H9 (cell line): ENCODE measurements at regions not wholly inside any gene's neighbourhood (a gene's known extent, or its start where the extent isn't known, plus 50 kb on each side); places are given as distances from the start of the nearest gene placed in this dataset.

Experiments used
- DNase-seq: peaks from one replicate; pipeline ENCODE4 v3.0.0-alpha.2; 2017
- H2AFZ ChIP-seq: one replicate; pipeline ENCODE4 v1.6.1; 2013; ENCODE audit warnings: mild to moderate bottlenecking, low read length, control low read depth, moderate library complexity
- H2AK5ac ChIP-seq: 2 replicates; pipeline ENCODE4 v1.6.1; 2013; ENCODE audit warnings: low read length, control low read depth, mixed read lengths; ENCODE audit not compliant: insufficient read length
- H2BK120ac ChIP-seq: one replicate; pipeline ENCODE4 v1.6.1; 2013; ENCODE audit warnings: low read depth, mild to moderate bottlenecking, low read length, control low read depth, inconsistent platforms; ENCODE audit not compliant: poor library complexity, severe bottlenecking
- H2BK12ac ChIP-seq: 2 replicates; pipeline ENCODE4 v1.6.1; 2013; ENCODE audit warnings: low read length, control low read depth, mixed read lengths, low read depth; ENCODE audit not compliant: insufficient read length
- H2BK15ac ChIP-seq: 2 replicates; pipeline ENCODE4 v1.6.1; 2013; ENCODE audit warnings: low read depth, low read length, control low read depth
- H2BK20ac ChIP-seq: one replicate; pipeline ENCODE4 v1.6.1; 2013; ENCODE audit warnings: low read depth, mild to moderate bottlenecking, low read length, control low read depth, inconsistent platforms; ENCODE audit not compliant: poor library complexity, severe bottlenecking
- H2BK5ac ChIP-seq: 2 replicates; pipeline ENCODE4 v1.6.1; 2013; ENCODE audit warnings: low read length, control low read depth, mixed read lengths; ENCODE audit not compliant: insufficient read length
- H3K14ac ChIP-seq: 2 replicates; pipeline ENCODE4 v1.6.1; 2013; ENCODE audit warnings: low read length, control low read depth; ENCODE audit not compliant: insufficient read depth
- H3K18ac ChIP-seq: 2 replicates; pipeline ENCODE4 v1.6.1; 2013; ENCODE audit warnings: low read depth, mild to moderate bottlenecking, mixed read lengths, low read length, control low read depth; ENCODE audit not compliant: insufficient read length
- H3K23ac ChIP-seq: 2 replicates; pipeline ENCODE4 v1.6.1; 2013; ENCODE audit warnings: low read length, control low read depth, mixed read lengths, low read depth; ENCODE audit not compliant: insufficient read length
- H3K23me2 ChIP-seq: 2 replicates; pipeline ENCODE4 v1.6.1; 2013; ENCODE audit warnings: low read depth, mild to moderate bottlenecking, mixed read lengths, low read length, control low read depth; ENCODE audit not compliant: insufficient read length, poor library complexity, severe bottlenecking
- H3K27ac ChIP-seq: 2 replicates; pipeline ENCODE4 v1.5.1; 2013; ENCODE audit warnings: low read length, control low read depth, mixed read lengths, low read depth; ENCODE audit not compliant: insufficient read length
- H3K27me3 ChIP-seq: 2 replicates; pipeline ENCODE4 v1.6.1; 2013; ENCODE audit warnings: low read length, control low read depth, inconsistent platforms; ENCODE audit not compliant: insufficient read depth
- H3K4ac ChIP-seq: 2 replicates; pipeline ENCODE4 v1.6.1; 2013; ENCODE audit warnings: low read depth, mild to moderate bottlenecking, control low read depth, inconsistent platforms, low read length, moderate library complexity
- H3K4me1 ChIP-seq: 2 replicates; pipeline ENCODE4 v1.6.1; 2013; ENCODE audit warnings: low read length, control low read depth, inconsistent platforms; ENCODE audit not compliant: insufficient read depth
- H3K4me2 ChIP-seq: 2 replicates; pipeline ENCODE4 v1.6.1; 2013; ENCODE audit warnings: low read length, control low read depth, mixed read lengths; ENCODE audit not compliant: insufficient read length, insufficient read depth
- H3K56ac ChIP-seq: 2 replicates; pipeline ENCODE4 v1.6.1; 2013; ENCODE audit warnings: low read depth, mild to moderate bottlenecking, mixed read lengths, low read length, control low read depth; ENCODE audit not compliant: insufficient read length
- H3K79me1 ChIP-seq: 2 replicates; pipeline ENCODE4 v1.6.1; 2013; ENCODE audit warnings: low read depth, mild to moderate bottlenecking, moderate library complexity, low read length, control low read depth, inconsistent platforms; ENCODE audit not compliant: insufficient read depth, poor library complexity, severe bottlenecking
- H3K79me2 ChIP-seq: 2 replicates; pipeline ENCODE4 v1.6.1; 2013; ENCODE audit warnings: low read length, control low read depth, inconsistent platforms; ENCODE audit not compliant: insufficient read depth
- H3K9ac ChIP-seq: 2 replicates; pipeline ENCODE4 v1.6.1; 2013; ENCODE audit warnings: low read length, control low read depth, mixed read lengths; ENCODE audit not compliant: insufficient read length; ENCODE audit errors: extremely low read depth
- H3K9me3 ChIP-seq: one replicate; pipeline ENCODE4 v1.6.1; 2013; ENCODE audit warnings: low read depth, low read length, inconsistent platforms; ENCODE audit not compliant: control insufficient read depth
- H3T11ph ChIP-seq: one replicate; pipeline ENCODE4 v1.6.1; 2013; ENCODE audit warnings: mild to moderate bottlenecking, low read length, control low read depth, inconsistent platforms
- H4K20me1 ChIP-seq: one replicate; pipeline ENCODE4 v1.6.1; 2013; ENCODE audit not compliant: control insufficient read depth, insufficient read length, insufficient read depth
- H4K5ac ChIP-seq: 2 replicates; pipeline ENCODE4 v1.6.1; 2013; ENCODE audit warnings: low read depth, mild to moderate bottlenecking, mixed read lengths, low read length, control low read depth; ENCODE audit not compliant: insufficient read length
- H4K8ac ChIP-seq: replicated peaks from 2 replicates; pipeline ENCODE4 v1.6.1; 2013; ENCODE audit warnings: low read length, control low read depth, mixed read lengths, low read depth; ENCODE audit not compliant: insufficient read length
- H4K91ac ChIP-seq: 2 replicates; pipeline ENCODE4 v1.6.1; 2013; ENCODE audit warnings: low read depth, mild to moderate bottlenecking, moderate library complexity, mixed read lengths, low read length, control low read depth; ENCODE audit not compliant: insufficient read length
- H3K27ac Mint-ChIP-seq, 3 experiments: 2 replicates in 2 of 3; 3 replicates in 1 of 3; pipeline ENCODE4 v1.8.0; 2020 to 2021; ENCODE audit warnings: mixed read lengths in 3 of 3, mild to moderate bottlenecking in 1 of 3, moderate library complexity in 1 of 3
- H3K27me3 Mint-ChIP-seq: 2 replicates; pipeline ENCODE4 v1.8.0; 2021; ENCODE audit warnings: low read depth, mild to moderate bottlenecking, moderate library complexity, mixed read lengths
- H3K36me3 Mint-ChIP-seq, 3 experiments: 2 replicates in 2 of 3; 3 replicates in 1 of 3; pipeline ENCODE4 v1.8.0; 2020 to 2021; ENCODE audit warnings: low read depth in 3 of 3, mixed read lengths in 3 of 3; ENCODE audit not compliant: insufficient read depth in 1 of 3
- H3K4me1 Mint-ChIP-seq, 2 experiments: 2 replicates each; pipeline ENCODE4 v1.8.0; 2020; ENCODE audit warnings: mixed read lengths in 2 of 2
- H3K4me3 Mint-ChIP-seq, 2 experiments: 2 replicates in 1 of 2; 3 replicates in 1 of 2; pipeline ENCODE4 v1.8.0; 2020 to 2021; ENCODE audit warnings: mild to moderate bottlenecking in 2 of 2, mixed read lengths in 2 of 2, moderate library complexity in 1 of 2
- H3K9me3 Mint-ChIP-seq, 2 experiments: 2 replicates in 1 of 2; 3 replicates in 1 of 2; pipeline ENCODE4 v1.8.0; 2020; ENCODE audit warnings: mild to moderate bottlenecking in 2 of 2, mixed read lengths in 2 of 2, moderate library complexity in 1 of 2
- WGBS: extraction: QIAGEN DNeasy Blood & Tissue Kit; methylation state at CpG from one replicate; pipeline ENCODE4 v1.1.7; 2013; ENCODE audit warnings: missing lambda C conversion rate, low lambda C conversion rate, mixed read lengths; ENCODE audit not compliant: insufficient read length; ENCODE audit errors: extremely low coverage; 5-methylcytosine and 5-hydroxymethylcytosine counted together
- TF ChIP-seq, protein P1 (sequence below): fragments of 200-600 bp; sonication (generic); conservative IDR thresholded peaks from 3 replicates; pipeline ENCODE4 v1.8.0; 2021; ENCODE audit warnings: antibody characterized with exemption, mild to moderate bottlenecking

DNA sequence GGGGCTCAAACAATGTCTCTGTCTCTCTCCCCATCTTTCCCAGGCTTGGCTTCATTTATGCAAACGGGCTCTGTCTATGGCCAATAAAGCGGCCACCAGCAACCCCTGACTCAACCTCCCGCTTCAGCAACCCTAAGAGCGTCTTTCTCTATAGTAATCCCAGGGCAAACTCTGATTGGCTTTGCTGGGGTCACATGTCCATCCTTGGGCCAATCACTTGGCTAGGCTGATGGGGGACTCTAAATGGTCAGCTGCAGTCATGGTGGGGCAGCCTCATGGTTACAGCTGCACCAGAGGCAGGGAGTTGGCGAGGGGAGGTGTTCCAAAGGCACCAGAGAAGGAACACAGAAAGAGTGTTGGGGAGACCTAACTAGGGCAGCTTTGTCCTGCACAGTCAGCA, 68.5 kb upstream of the BLCAP start:
- H3K79me2 ChIP-seq = no peaks in the 10 kb centered on the region
- H3K27ac Mint-ChIP-seq = no peak overlapping the region
- no peak overlapping the region for H2BK12ac ChIP-seq
- no peak overlapping the region for H3K14ac ChIP-seq
- H3K36me3 Mint-ChIP-seq = no peaks in the 10 kb centered on the region; a peak in 1 of 7 replicates
- no peaks in the 10 kb centered on the region for H3K9me3 ChIP-seq
- H3T11ph ChIP-seq = no peak overlapping the region
- no peaks in the 10 kb centered on the region for H3K23me2 ChIP-seq
- H4K8ac ChIP-seq = no peak overlapping the region
- H3K27ac ChIP-seq = no peak overlapping the region
- H4K20me1 ChIP-seq = no peaks in the 10 kb centered on the region
- no CpG with 5 or more reads among the region's 5 CpGs for WGBS
- no peak overlapping the region for H3K4me2 ChIP-seq
- peaks cover 0 to 3% of the 10 kb centered on the region in 2 experiments; a peak in 2 of 5 replicates for H3K9me3 Mint-ChIP-seq
- H3K23ac ChIP-seq = no peak overlapping the region
- H3K4ac ChIP-seq = no peak overlapping the region
- no peaks in the 10 kb centered on the region for H3K27me3 ChIP-seq
- no peak overlapping the region for H2BK15ac ChIP-seq
- H4K91ac ChIP-seq = no peak overlapping the region
- H3K18ac ChIP-seq = no peak overlapping the region
- H3K4me3 Mint-ChIP-seq = no peak overlapping the region
- no peak overlapping the region for H2AFZ ChIP-seq
- no peak overlapping the region for H2BK20ac ChIP-seq
- no peak overlapping the region for H4K5ac ChIP-seq
- no peak for DNase-seq
- H3K4me1 Mint-ChIP-seq = peaks cover 13 to 20% of the 10 kb centered on the region in 2 experiments
- TF ChIP-seq, protein P1, sequence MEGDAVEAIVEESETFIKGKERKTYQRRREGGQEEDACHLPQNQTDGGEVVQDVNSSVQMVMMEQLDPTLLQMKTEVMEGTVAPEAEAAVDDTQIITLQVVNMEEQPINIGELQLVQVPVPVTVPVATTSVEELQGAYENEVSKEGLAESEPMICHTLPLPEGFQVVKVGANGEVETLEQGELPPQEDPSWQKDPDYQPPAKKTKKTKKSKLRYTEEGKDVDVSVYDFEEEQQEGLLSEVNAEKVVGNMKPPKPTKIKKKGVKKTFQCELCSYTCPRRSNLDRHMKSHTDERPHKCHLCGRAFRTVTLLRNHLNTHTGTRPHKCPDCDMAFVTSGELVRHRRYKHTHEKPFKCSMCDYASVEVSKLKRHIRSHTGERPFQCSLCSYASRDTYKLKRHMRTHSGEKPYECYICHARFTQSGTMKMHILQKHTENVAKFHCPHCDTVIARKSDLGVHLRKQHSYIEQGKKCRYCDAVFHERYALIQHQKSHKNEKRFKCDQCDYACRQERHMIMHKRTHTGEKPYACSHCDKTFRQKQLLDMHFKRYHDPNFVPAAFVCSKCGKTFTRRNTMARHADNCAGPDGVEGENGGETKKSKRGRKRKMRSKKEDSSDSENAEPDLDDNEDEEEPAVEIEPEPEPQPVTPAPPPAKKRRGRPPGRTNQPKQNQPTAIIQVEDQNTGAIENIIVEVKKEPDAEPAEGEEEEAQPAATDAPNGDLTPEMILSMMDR = no peak
- H3K9ac ChIP-seq = no peak overlapping the region
- H2BK5ac ChIP-seq = no peak overlapping the region
- H2BK120ac ChIP-seq = no peak overlapping the region
- H2AK5ac ChIP-seq = no peak overlapping the region
- H3K56ac ChIP-seq = no peak overlapping the region
- H3K27me3 Mint-ChIP-seq = peaks cover 26% of the 10 kb centered on the region
- no peaks in the 10 kb centered on the region for H3K79me1 ChIP-seq
- H3K4me1 ChIP-seq = no peaks in the 10 kb centered on the region
